ENCODE measurements at regions not wholly inside any gene's neighbourhood (a gene's known extent, or its start where the extent isn't known, plus 50 kb on each side); places are given as distances from the start of the nearest gene placed in this dataset.
"Not testable (repeated sequence)": the region's sequence is repeated elsewhere in the genome, so short reads cannot be mapped to it uniquely, and the experiment has no call there.

- H2BK120ac ChIP-seq (ENCODE audit: insufficient read depth, low read length, poor library complexity); H2BK5ac ChIP-seq (ENCODE audit: low read depth, low read length, poor library complexity); H2AFZ ChIP-seq (ENCODE audit: insufficient read depth, low read length, poor library complexity); H4K12ac ChIP-seq (ENCODE audit: low read depth, low read length); H3K4ac ChIP-seq (ENCODE audit: low read depth, low read length); H3K4me2 ChIP-seq (ENCODE audit: low read length); H3K79me2 ChIP-seq (ENCODE audit: control insufficient read depth, insufficient read depth, low read length, poor library complexity); H3K9me3 ChIP-seq (ENCODE audit: insufficient read depth, low read depth, low read length); H3K27me3 ChIP-seq (ENCODE audit: insufficient read depth, low read length); H3K79me1 ChIP-seq (ENCODE audit: low read length); H3K27ac ChIP-seq (ENCODE audit: low read depth, low read length); H3K4me3 ChIP-seq (ENCODE audit: low read depth, low read length); H3K23ac ChIP-seq (ENCODE audit: low read length); H4K8ac ChIP-seq (ENCODE audit: low read depth, low read length); H3K18ac ChIP-seq (ENCODE audit: low read length); H2AK5ac ChIP-seq (ENCODE audit: low read length); H3K9ac ChIP-seq (ENCODE audit: low read length); H3K14ac ChIP-seq (ENCODE audit: low read length); H3K36me3 ChIP-seq (ENCODE audit: control insufficient read depth in 1 of 2, insufficient read depth in 2 of 2, low read length in 2 of 2); H4K91ac ChIP-seq (ENCODE audit: low read depth, low read length); H2BK12ac ChIP-seq (ENCODE audit: low read length); H3K4me1 ChIP-seq (ENCODE audit: control insufficient read depth in 1 of 2, insufficient read depth in 2 of 2, low read length in 2 of 2): not testable (repeated sequence)
- peak; percentile 38 to 49 for DNase-seq
- no CpG with 5 or more reads among the region's 4 CpGs for WGBS (ENCODE audit: extremely low coverage, insufficient coverage, insufficient read length)
Observed at GRCh38 chr5:87576306-87576705, 163.6 kb upstream of the CCNH start.

- Histone ChIP-seq H3K14ac (ENCODE audit: low read length) (no peak overlapping the region), H4K91ac (ENCODE audit: low read depth, low read length) (no peak overlapping the region), H3K23ac (ENCODE audit: low read length) (no peak overlapping the region), H3K36me3 (ENCODE audit: control insufficient read depth in 1 of 2, insufficient read depth in 2 of 2, low read length in 2 of 2) (no peaks in the 10 kb centered on the region), H3K27ac (ENCODE audit: low read depth, low read length) (no peak overlapping the region), H3K9ac (ENCODE audit: low read length) (no peak overlapping the region), H3K79me1 (ENCODE audit: low read length) (no peaks in the 10 kb centered on the region), H2AFZ (ENCODE audit: insufficient read depth, low read length, poor library complexity) (no peak overlapping the region), H3K4ac (ENCODE audit: low read depth, low read length) (no peak overlapping the region), H3K4me3 (ENCODE audit: low read depth, low read length) (no peak overlapping the region), H3K9me3 (ENCODE audit: insufficient read depth, low read depth, low read length) (no peaks in the 10 kb centered on the region), H3K79me2 (ENCODE audit: control insufficient read depth, insufficient read depth, low read length, poor library complexity) (no peaks in the 10 kb centered on the region), H2BK120ac (ENCODE audit: insufficient read depth, low read length, poor library complexity) (no peak overlapping the region), H4K8ac (ENCODE audit: low read depth, low read length) (no peak overlapping the region), H3K4me2 (ENCODE audit: low read length) (no peak overlapping the region), H3K18ac (ENCODE audit: low read length) (no peak overlapping the region), H2AK5ac (ENCODE audit: low read length) (no peak overlapping the region), H2BK5ac (ENCODE audit: low read depth, low read length, poor library complexity) (no peak overlapping the region), H2BK12ac (ENCODE audit: low read length) (no peak overlapping the region), H3K4me1 (ENCODE audit: control insufficient read depth in 1 of 2, insufficient read depth in 2 of 2, low read length in 2 of 2) (no peaks in the 10 kb centered on the region), H3K27me3 (ENCODE audit: insufficient read depth, low read length) (no peaks in the 10 kb centered on the region), H4K12ac (ENCODE audit: low read depth, low read length) (no peak overlapping the region)
- DNase-seq: no peak
- no CpG with 5 or more reads among the region's 1 CpG for WGBS (ENCODE audit: extremely low coverage, insufficient coverage, insufficient read length)
Observed at GRCh38 chr5:87574106-87574505, 161.4 kb upstream of the CCNH start.

GRCh38 chr5:87572611-87573010 lies 159.9 kb upstream of the CCNH start:
- H3K14ac ChIP-seq (ENCODE audit: low read length): no peak overlapping the region
- no peak overlapping the region for H2BK120ac ChIP-seq (ENCODE audit: insufficient read depth, low read length, poor library complexity)
- no peaks in the 10 kb centered on the region for H3K36me3 ChIP-seq (ENCODE audit: control insufficient read depth in 1 of 2, insufficient read depth in 2 of 2, low read length in 2 of 2)
- no peak overlapping the region for H3K9ac ChIP-seq (ENCODE audit: low read length)
- H3K23ac ChIP-seq (ENCODE audit: low read length): no peak overlapping the region
- H3K4ac ChIP-seq (ENCODE audit: low read depth, low read length): no peak overlapping the region
- H4K8ac ChIP-seq (ENCODE audit: low read depth, low read length): no peak overlapping the region
- H3K79me2 ChIP-seq (ENCODE audit: control insufficient read depth, insufficient read depth, low read length, poor library complexity): no peaks in the 10 kb centered on the region
- no CpG with 5 or more reads among the region's 8 CpGs for WGBS (ENCODE audit: extremely low coverage, insufficient coverage, insufficient read length)
- H3K4me3 ChIP-seq (ENCODE audit: low read depth, low read length): no peak overlapping the region
- H3K4me1 ChIP-seq (ENCODE audit: control insufficient read depth in 1 of 2, insufficient read depth in 2 of 2, low read length in 2 of 2): no peaks in the 10 kb centered on the region
- no peak overlapping the region for H2BK5ac ChIP-seq (ENCODE audit: low read depth, low read length, poor library complexity)
- H2BK12ac ChIP-seq (ENCODE audit: low read length): no peak overlapping the region
- no peaks in the 10 kb centered on the region for H3K79me1 ChIP-seq (ENCODE audit: low read length)
- H2AFZ ChIP-seq (ENCODE audit: insufficient read depth, low read length, poor library complexity): no peak overlapping the region
- no peak overlapping the region for H3K18ac ChIP-seq (ENCODE audit: low read length)
- peak; percentile 57 to 67 for DNase-seq
- H3K4me2 ChIP-seq (ENCODE audit: low read length): no peak overlapping the region
- no peak overlapping the region for H3K27ac ChIP-seq (ENCODE audit: low read depth, low read length)
- no peaks in the 10 kb centered on the region for H3K9me3 ChIP-seq (ENCODE audit: insufficient read depth, low read depth, low read length)
- no peak overlapping the region for H4K91ac ChIP-seq (ENCODE audit: low read depth, low read length)
- H3K27me3 ChIP-seq (ENCODE audit: insufficient read depth, low read length): no peaks in the 10 kb centered on the region
- no peak overlapping the region for H4K12ac ChIP-seq (ENCODE audit: low read depth, low read length)
- no peak overlapping the region for H2AK5ac ChIP-seq (ENCODE audit: low read length)

GRCh38 chr5:87572090-87572489 lies 159.4 kb upstream of the CCNH start:
- no peak overlapping the region for H3K9ac ChIP-seq (ENCODE audit: low read length)
- no peak overlapping the region for H3K27ac ChIP-seq (ENCODE audit: low read depth, low read length)
- no peak overlapping the region for H3K4me2 ChIP-seq (ENCODE audit: low read length)
- H3K4ac ChIP-seq (ENCODE audit: low read depth, low read length): no peak overlapping the region
- H2BK12ac ChIP-seq (ENCODE audit: low read length): no peak overlapping the region
- no peak overlapping the region for H4K91ac ChIP-seq (ENCODE audit: low read depth, low read length)
- H2BK5ac ChIP-seq (ENCODE audit: low read depth, low read length, poor library complexity): no peak overlapping the region
- H2BK120ac ChIP-seq (ENCODE audit: insufficient read depth, low read length, poor library complexity): no peak overlapping the region
- peak in 1 of 2 donors; percentile 41 for DNase-seq
- no peak overlapping the region for H2AFZ ChIP-seq (ENCODE audit: insufficient read depth, low read length, poor library complexity)
- H3K4me1 ChIP-seq (ENCODE audit: control insufficient read depth in 1 of 2, insufficient read depth in 2 of 2, low read length in 2 of 2): no peaks in the 10 kb centered on the region
- no peak overlapping the region for H3K23ac ChIP-seq (ENCODE audit: low read length)
- H3K18ac ChIP-seq (ENCODE audit: low read length): no peak overlapping the region
- H3K79me2 ChIP-seq (ENCODE audit: control insufficient read depth, insufficient read depth, low read length, poor library complexity): no peaks in the 10 kb centered on the region
- WGBS (ENCODE audit: extremely low coverage, insufficient coverage, insufficient read length): no CpG with 5 or more reads among the region's 2 CpGs
- H3K9me3 ChIP-seq (ENCODE audit: insufficient read depth, low read depth, low read length): no peaks in the 10 kb centered on the region
- no peak overlapping the region for H4K12ac ChIP-seq (ENCODE audit: low read depth, low read length)
- no peak overlapping the region for H3K14ac ChIP-seq (ENCODE audit: low read length)
- no peak overlapping the region for H2AK5ac ChIP-seq (ENCODE audit: low read length)
- H3K27me3 ChIP-seq (ENCODE audit: insufficient read depth, low read length): no peaks in the 10 kb centered on the region
- H3K36me3 ChIP-seq (ENCODE audit: control insufficient read depth in 1 of 2, insufficient read depth in 2 of 2, low read length in 2 of 2): no peaks in the 10 kb centered on the region
- no peak overlapping the region for H3K4me3 ChIP-seq (ENCODE audit: low read depth, low read length)
- no peaks in the 10 kb centered on the region for H3K79me1 ChIP-seq (ENCODE audit: low read length)
- no peak overlapping the region for H4K8ac ChIP-seq (ENCODE audit: low read depth, low read length)

All from trophoblast cell (in vitro differentiated cells and primary cell).